ENCODE measurements at regions not wholly inside any gene's neighbourhood (a gene's known extent, or its start where the extent isn't known, plus 50 kb on each side); places are given as distances from the start of the nearest gene placed in this dataset.

- Mint-ChIP-seq H3K4me3 (no peak overlapping the region), H3K27me3 (ENCODE audit: low read depth) (peaks cover 56% of the 10 kb centered on the region), H3K36me3 (no peaks in the 10 kb centered on the region), H3K9me3 (peaks cover 2% of the 10 kb centered on the region), H3K27ac (no peak overlapping the region), H3K4me1 (peaks cover 51% of the 10 kb centered on the region)
- TF ChIP-seq NFATC4 (CRISPR knock-in tag; IDR thresholded peaks at IDR 0.05) (no peak), AFF4 (CRISPR knock-in tag; IDR thresholded peaks at IDR 0.05; ENCODE audit: borderline replicate concordance) (no peak), TEAD1 (CRISPR knock-in tag; IDR thresholded peaks at IDR 0.05) (no peak), NR2C2 (CRISPR knock-in tag; IDR thresholded peaks at IDR 0.05) (no peak), AR (CRISPR knock-in tag; IDR thresholded peaks at IDR 0.05) (no peak), MAX (CRISPR knock-in tag; IDR thresholded peaks at IDR 0.05) (no peak), FOXK1 (CRISPR knock-in tag; IDR thresholded peaks at IDR 0.05) (no peak)
- TF ChIP-seq, protein P1, sequence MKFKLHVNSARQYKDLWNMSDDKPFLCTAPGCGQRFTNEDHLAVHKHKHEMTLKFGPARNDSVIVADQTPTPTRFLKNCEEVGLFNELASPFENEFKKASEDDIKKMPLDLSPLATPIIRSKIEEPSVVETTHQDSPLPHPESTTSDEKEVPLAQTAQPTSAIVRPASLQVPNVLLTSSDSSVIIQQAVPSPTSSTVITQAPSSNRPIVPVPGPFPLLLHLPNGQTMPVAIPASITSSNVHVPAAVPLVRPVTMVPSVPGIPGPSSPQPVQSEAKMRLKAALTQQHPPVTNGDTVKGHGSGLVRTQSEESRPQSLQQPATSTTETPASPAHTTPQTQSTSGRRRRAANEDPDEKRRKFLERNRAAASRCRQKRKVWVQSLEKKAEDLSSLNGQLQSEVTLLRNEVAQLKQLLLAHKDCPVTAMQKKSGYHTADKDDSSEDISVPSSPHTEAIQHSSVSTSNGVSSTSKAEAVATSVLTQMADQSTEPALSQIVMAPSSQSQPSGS (CRISPR knock-in tag; IDR thresholded peaks at IDR 0.05; ENCODE audit: borderline replicate concordance, low read depth): no peak
- TF ChIP-seq, protein P2, sequence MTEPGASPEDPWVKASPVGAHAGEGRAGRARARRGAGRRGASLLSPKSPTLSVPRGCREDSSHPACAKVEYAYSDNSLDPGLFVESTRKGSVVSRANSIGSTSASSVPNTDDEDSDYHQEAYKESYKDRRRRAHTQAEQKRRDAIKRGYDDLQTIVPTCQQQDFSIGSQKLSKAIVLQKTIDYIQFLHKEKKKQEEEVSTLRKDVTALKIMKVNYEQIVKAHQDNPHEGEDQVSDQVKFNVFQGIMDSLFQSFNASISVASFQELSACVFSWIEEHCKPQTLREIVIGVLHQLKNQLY (CRISPR knock-in tag; IDR thresholded peaks at IDR 0.05): no peak
- TF ChIP-seq, protein P3, sequence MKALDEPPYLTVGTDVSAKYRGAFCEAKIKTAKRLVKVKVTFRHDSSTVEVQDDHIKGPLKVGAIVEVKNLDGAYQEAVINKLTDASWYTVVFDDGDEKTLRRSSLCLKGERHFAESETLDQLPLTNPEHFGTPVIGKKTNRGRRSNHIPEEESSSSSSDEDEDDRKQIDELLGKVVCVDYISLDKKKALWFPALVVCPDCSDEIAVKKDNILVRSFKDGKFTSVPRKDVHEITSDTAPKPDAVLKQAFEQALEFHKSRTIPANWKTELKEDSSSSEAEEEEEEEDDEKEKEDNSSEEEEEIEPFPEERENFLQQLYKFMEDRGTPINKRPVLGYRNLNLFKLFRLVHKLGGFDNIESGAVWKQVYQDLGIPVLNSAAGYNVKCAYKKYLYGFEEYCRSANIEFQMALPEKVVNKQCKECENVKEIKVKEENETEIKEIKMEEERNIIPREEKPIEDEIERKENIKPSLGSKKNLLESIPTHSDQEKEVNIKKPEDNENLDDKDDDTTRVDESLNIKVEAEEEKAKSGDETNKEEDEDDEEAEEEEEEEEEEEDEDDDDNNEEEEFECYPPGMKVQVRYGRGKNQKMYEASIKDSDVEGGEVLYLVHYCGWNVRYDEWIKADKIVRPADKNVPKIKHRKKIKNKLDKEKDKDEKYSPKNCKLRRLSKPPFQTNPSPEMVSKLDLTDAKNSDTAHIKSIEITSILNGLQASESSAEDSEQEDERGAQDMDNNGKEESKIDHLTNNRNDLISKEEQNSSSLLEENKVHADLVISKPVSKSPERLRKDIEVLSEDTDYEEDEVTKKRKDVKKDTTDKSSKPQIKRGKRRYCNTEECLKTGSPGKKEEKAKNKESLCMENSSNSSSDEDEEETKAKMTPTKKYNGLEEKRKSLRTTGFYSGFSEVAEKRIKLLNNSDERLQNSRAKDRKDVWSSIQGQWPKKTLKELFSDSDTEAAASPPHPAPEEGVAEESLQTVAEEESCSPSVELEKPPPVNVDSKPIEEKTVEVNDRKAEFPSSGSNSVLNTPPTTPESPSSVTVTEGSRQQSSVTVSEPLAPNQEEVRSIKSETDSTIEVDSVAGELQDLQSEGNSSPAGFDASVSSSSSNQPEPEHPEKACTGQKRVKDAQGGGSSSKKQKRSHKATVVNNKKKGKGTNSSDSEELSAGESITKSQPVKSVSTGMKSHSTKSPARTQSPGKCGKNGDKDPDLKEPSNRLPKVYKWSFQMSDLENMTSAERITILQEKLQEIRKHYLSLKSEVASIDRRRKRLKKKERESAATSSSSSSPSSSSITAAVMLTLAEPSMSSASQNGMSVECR (CRISPR knock-in tag; IDR thresholded peaks at IDR 0.05; ENCODE audit: borderline replicate concordance): no peak
- ChIA-PET POLR2A (no interaction called here), CTCF (interaction anchor here (0.9 to 1.7 kb wide), 3 partner anchors 18 to 127 kb away, joined by 3 to 8 read pairs (median 3); no protein-coding TSS in a partner anchor)
- DNase-seq (ENCODE audit: low spot score) (no peak), ATAC-seq (no peak)
These were observed 50.1 kb upstream of the TMEM72 start for GRCh38 chr10:44860811-44861736.
